IPS-NIHi7 (cell line): ENCODE measurements at regions not wholly inside any gene's neighbourhood (a gene's known extent, or its start where the extent isn't known, plus 50 kb on each side); places are given as distances from the start of the nearest gene placed in this dataset.

Experiments
- DNase-seq: peaks from one replicate; pipeline ENCODE4 v3.0.0; 2012; ENCODE audit warnings: mixed read lengths; ENCODE audit errors: extremely low spot score

- no peak for DNase-seq
These were observed 389.6 kb downstream of the YTHDC2 start for GRCh38 chr5:113902917-113903660.

GRCh38 chr5:113909782-113910181 is 396.3 kb downstream of the YTHDC2 start:
- no peak for DNase-seq

GRCh38 chr5:113917997-113918396 is 404.5 kb downstream of the YTHDC2 start:
- DNase-seq: peak; percentile 17

GRCh38 chr5:113922343-113922742 is 408.8 kb downstream of the YTHDC2 start:
- DNase-seq: no peak

- DNase-seq: no peak
These were observed 422.0 kb downstream of the YTHDC2 start for GRCh38 chr5:113935453-113935852.

- DNase-seq: no peak
These were observed 423.8 kb downstream of the YTHDC2 start for GRCh38 chr5:113937301-113937700.

- DNase-seq: no peak
These were observed 421.9 kb upstream of the KCNN2 start for GRCh38 chr5:113939988-113940387.

- no peak for DNase-seq
These were observed 411.7 kb upstream of the KCNN2 start for GRCh38 chr5:113950186-113950585.

GRCh38 chr5:113965225-113965624 is 396.6 kb upstream of the KCNN2 start:
- no peak for DNase-seq

GRCh38 chr5:113969901-113970300 is 392.0 kb upstream of the KCNN2 start:
- no peak for DNase-seq

- no peak for DNase-seq
These were observed 390.4 kb upstream of the KCNN2 start for GRCh38 chr5:113971454-113971853.

- no peak for DNase-seq
These were observed 386.9 kb upstream of the KCNN2 start for GRCh38 chr5:113974976-113975375.

- DNase-seq: no peak
These were observed 376.9 kb upstream of the KCNN2 start for GRCh38 chr5:113984928-113985327.

GRCh38 chr5:113985505-113985904 is 376.4 kb upstream of the KCNN2 start:
- DNase-seq: no peak

GRCh38 chr5:113989278-113989912 is 372.5 kb upstream of the KCNN2 start:
- no peak for DNase-seq

GRCh38 chr5:113989913-113990305 is 372.0 kb upstream of the KCNN2 start:
- DNase-seq: no peak

- no peak for DNase-seq
These were observed 360.8 kb upstream of the KCNN2 start for GRCh38 chr5:114001076-114001475.

- DNase-seq: no peak
These were observed 355.3 kb upstream of the KCNN2 start for GRCh38 chr5:114006582-114006981.

- no peak for DNase-seq
These were observed 354.2 kb upstream of the KCNN2 start for GRCh38 chr5:114007678-114008077.

- DNase-seq: no peak
These were observed 351.5 kb upstream of the KCNN2 start for GRCh38 chr5:114010362-114010761.

- DNase-seq: peak; percentile 33
These were observed 343.7 kb upstream of the KCNN2 start for GRCh38 chr5:114018186-114018585.

GRCh38 chr5:114038756-114039155 is 323.1 kb upstream of the KCNN2 start:
- no peak for DNase-seq

GRCh38 chr5:114050087-114050486 is 311.8 kb upstream of the KCNN2 start:
- DNase-seq: no peak

- no peak for DNase-seq
These were observed 308.5 kb upstream of the KCNN2 start for GRCh38 chr5:114053372-114053771.
